ENCODE measurements at regions not wholly inside any gene's neighbourhood (a gene's known extent, or its start where the extent isn't known, plus 50 kb on each side); places are given as distances from the start of the nearest gene placed in this dataset.

GRCh38 chr12:131370321-131370720 lies 340.6 kb upstream of the SFSWAP start:
- TF ChIP-seq SMC3 (IDR thresholded peaks at IDR 0.05; ENCODE audit: low read depth, low read length): no peak
- TF ChIP-seq MAZ (IDR thresholded peaks at IDR 0.05; ENCODE audit: borderline replicate concordance, low read depth, low read length): no peak
- no peak for TF ChIP-seq RFX5 (IDR thresholded peaks at IDR 0.05; ENCODE audit: low read depth, low read length)
- no peak for TF ChIP-seq CHD1 (IDR thresholded peaks at IDR 0.05; ENCODE audit: low read depth, low read length)
- Histone ChIP-seq H4K91ac (ENCODE audit: insufficient read depth, low read depth, low read length) (no peak overlapping the region), H4K5ac (ENCODE audit: low read depth, low read length) (no peak overlapping the region), H3K4me1 (ENCODE audit: control insufficient read depth, insufficient read depth, low read length) (no peaks in the 10 kb centered on the region), H3K27ac (ENCODE audit: insufficient read depth, low read length) (no peak overlapping the region), H2BK5ac (ENCODE audit: low read depth, low read length, poor library complexity, severe bottlenecking) (no peak overlapping the region), H3K36me3 (ENCODE audit: control insufficient read depth, insufficient read depth, low read length) (no peaks in the 10 kb centered on the region), H3K14ac (replicated peaks; ENCODE audit: low read depth, low read length) (no peak overlapping the region), H3K9me1 (ENCODE audit: insufficient read depth, low read length) (no peaks in the 10 kb centered on the region), H3K4ac (ENCODE audit: low read depth, low read length) (no peak overlapping the region), H3K9ac (ENCODE audit: low read depth, low read length) (no peak overlapping the region), H2AFZ (replicated peaks; ENCODE audit: low read length, poor library complexity) (no peak overlapping the region), H2BK120ac (ENCODE audit: low read depth, low read length) (no peak overlapping the region), H4K20me1 (ENCODE audit: insufficient read depth, low read length) (no peaks in the 10 kb centered on the region), H3K9me3 (ENCODE audit: control insufficient read depth, insufficient read depth, low read length) (peaks cover 48% of the 10 kb centered on the region), H2AK5ac (ENCODE audit: low read depth, low read length) (no peak overlapping the region), H4K8ac (ENCODE audit: low read depth in 2 of 2, low read length in 2 of 2) (no peak overlapping the region), H3K4me2 (ENCODE audit: low read depth, low read length) (no peak overlapping the region), H2BK20ac (ENCODE audit: low read depth, low read length) (no peak overlapping the region), H2BK15ac (ENCODE audit: low read depth, low read length) (no peak overlapping the region), H3K18ac (ENCODE audit: low read depth, low read length) (no peak overlapping the region), H3K27me3 (ENCODE audit: control insufficient read depth, insufficient read depth, low read length) (no peaks in the 10 kb centered on the region), H3K79me1 (ENCODE audit: low read depth in 1 of 2, low read length in 2 of 2) (no peaks in the 10 kb centered on the region), H3K23ac (ENCODE audit: low read depth, low read length) (no peak overlapping the region), H2AK9ac (replicated peaks; ENCODE audit: low read depth, low read length, poor library complexity) (no peak overlapping the region), H3K56ac (ENCODE audit: extremely low read depth, insufficient read depth, low read length) (no peak overlapping the region), H3K4me3 (ENCODE audit: insufficient read depth, low read depth, low read length) (no peak overlapping the region)
- no peak for DNase-seq
- intact Hi-C loops (cut with micrococcal nuclease) (no loop called here), dilution Hi-C loops (cut with HindIII; ENCODE audit: low sequenced_read_pairs, unreplicated experiment) (no loop called here), in situ Hi-C loops (cut with MboI; ENCODE audit: low sequenced_read_pairs) (no loop called here)
- no TSS peak for BruUV-seq (replicated peaks)
- CTCF ChIA-PET: no interaction called here
- POLR2A ChIA-PET (ENCODE audit: unreplicated experiment): no interaction called here
- no peak for ATAC-seq (ENCODE audit: low read depth)
- no CpG with 5 or more reads among the region's 8 CpGs for WGBS, 2 experiments (ENCODE audit: extremely low coverage in 2 of 2, insufficient read length in 1 of 2)

Measured in IMR-90 (cell line).